HG03159 (cell line): ENCODE measurements at regions not wholly inside any gene's neighbourhood (a gene's known extent, or its start where the extent isn't known, plus 50 kb on each side); places are given as distances from the start of the nearest gene placed in this dataset.
"Not testable (repeated sequence)": the region's sequence is repeated elsewhere in the genome, so short reads cannot be mapped to it uniquely, and the experiment has no call there.

ENCODE experiments used
- ATAC-seq: cut with Tn5 transposase; IDR thresholded peaks from one replicate; pipeline ENCODE4 v1.9.1; 2021; ENCODE audit warnings: mild to moderate bottlenecking, moderate library complexity; ENCODE audit not compliant: unreplicated experiment

- no peak for ATAC-seq
Measured at GRCh38 chr12:22115711-22116110, 69.7 kb downstream of the CMAS start.

DNA sequence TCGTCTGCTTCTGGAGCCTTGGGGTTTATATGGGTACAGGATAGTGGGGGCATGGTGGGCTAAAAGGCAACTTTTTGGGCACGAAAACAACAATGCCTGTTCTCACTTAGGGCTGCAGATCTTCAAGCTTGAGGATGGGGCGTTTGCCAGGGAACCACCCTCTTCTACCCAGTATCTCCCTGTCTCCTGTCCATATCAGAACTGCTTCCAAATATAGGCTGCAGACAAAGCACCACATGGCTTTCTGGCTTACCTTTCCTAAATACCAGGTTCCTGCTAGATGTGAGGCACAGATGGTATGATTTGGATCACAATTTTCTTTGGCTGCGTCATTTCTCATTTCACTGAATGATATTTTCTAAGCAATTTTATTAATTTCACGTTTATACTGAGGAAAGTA lies 70.4 kb downstream of the CMAS start:
- ATAC-seq, result no peak

- ATAC-seq, result no peak
Measured at GRCh38 chr12:22117563-22118237, 71.7 kb downstream of the CMAS start.

- no peak for ATAC-seq
Measured at GRCh38 chr12:22118238-22118790, 72.3 kb downstream of the CMAS start.

DNA sequence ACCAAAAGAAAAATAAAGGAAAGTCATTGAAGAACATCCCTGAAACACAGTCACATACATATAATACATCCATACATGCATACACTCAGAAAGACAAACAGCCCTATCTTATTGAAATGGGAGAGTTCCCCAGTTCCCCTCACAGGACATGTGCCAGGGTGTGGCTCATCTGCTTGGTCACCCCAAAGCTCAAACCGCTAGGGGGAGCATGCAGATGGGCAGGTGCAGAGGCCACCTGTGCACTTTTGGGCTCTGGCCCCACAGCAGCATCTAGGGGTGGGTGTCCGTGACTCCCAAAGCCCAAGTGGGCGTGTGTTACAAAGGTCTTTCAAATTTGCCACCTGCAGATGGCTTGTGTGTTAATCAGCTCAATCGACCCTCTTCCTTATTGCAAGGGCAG lies 75.2 kb downstream of the CMAS start:
- ATAC-seq, result peak; percentile 80

DNA sequence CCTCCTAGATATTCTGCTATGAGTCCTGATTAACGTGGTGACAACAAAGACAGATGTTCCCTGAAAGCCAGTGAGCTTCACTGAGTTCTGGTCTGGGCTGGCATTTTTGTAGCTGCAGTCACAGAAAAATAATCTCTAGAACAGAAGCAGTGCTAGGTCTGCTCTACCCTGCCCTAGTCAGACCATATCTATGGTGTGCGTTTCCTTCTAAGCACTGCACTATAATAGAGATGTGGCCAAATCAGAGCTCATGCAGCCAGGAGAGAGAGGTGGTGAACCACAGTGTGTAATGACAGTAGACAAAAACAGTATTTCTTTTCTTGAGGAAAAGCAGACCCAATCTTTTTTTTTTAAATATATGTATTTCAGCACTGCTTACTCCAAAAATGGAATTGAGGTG lies 76.3 kb downstream of the CMAS start:
- ATAC-seq, result no peak

DNA sequence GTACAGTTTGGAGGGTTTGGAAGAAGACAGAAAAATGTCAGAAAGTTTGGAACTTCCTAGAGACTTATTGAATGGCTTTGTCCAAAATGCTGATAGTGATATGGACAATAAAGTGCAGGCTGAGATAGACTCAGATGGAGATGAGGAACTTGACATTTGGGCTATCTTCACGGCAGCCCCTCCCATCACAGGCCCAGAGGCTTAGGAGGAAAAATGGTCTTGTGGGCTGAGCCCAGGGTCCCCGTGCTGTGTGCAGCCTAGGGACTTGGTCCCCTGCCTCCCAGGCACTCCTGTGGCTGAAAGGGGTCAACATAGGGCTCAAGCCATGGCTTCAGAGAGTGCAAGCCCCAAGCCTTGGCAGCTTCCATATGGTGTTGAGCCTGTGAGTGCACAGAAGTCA lies 79.0 kb downstream of the CMAS start:
- no peak for ATAC-seq

GRCh38 chr12:22126101-22126500 lies 80.1 kb downstream of the CMAS start:
- ATAC-seq, result not testable (repeated sequence)

DNA sequence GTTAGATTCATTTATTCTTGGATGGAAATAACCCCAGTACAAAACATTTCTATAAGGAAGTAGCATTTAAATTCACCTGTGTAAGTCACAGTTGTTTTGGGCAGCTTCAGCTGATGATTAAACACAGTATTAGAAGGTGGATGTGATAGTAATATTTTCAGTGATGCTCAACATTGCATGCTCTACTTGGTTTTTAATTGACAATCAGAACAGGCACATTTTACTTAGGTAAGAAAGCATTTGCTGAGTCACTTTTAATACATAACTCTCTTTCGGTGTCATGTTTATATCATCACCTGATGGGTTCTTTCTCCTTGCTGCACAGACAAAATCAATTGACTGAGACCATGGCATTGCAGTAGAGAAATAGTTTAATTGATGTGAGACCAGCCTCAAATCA lies 80.7 kb downstream of the CMAS start:
- no peak for ATAC-seq

- ATAC-seq, result no peak
Measured at GRCh38 chr12:22130671-22131070, 84.7 kb downstream of the CMAS start.

DNA sequence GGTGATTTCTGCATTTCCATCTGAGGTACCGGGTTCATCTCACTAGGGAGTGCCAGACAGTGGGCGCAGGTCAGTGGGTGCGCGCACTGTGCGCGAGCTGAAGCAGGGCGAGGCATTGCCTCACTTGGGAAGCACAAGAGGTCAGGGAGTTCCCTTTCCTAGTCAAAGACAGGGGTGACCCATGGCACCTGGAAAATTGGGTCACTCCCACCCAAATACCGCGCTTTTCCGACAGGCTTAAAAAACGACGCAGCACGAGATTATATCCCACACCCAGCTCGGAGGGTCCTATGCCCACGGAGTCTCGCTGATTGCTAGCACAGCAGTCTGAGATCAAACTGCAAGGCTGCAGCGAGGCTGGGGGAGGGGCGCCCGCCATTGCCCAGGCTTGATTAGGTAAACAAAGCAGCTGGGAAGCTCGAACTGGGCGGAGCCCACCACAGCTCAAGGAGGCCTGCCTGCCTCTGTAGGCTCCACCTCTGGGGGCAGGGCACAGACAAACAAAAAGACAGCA lies 90.6 kb downstream of the CMAS start:
- not testable (repeated sequence) for ATAC-seq
